HepG2 (cell line): ENCODE measurements at regions not wholly inside any gene's neighbourhood (a gene's known extent, or its start where the extent isn't known, plus 50 kb on each side); places are given as distances from the start of the nearest gene placed in this dataset.

ENCODE experiments used
- ATAC-seq: fragments of 200-7000 bp; cut with Tn5 transposase; 3 replicates; pipeline ENCODE4 v1.9.1; 2020; ENCODE audit warnings: mild to moderate bottlenecking, moderate library complexity
- BruUV-seq: library from RNA; stranded (reverse); fragments of 400-500 nt; replicated peaks from 2 replicates; lab custom pipeline; 2021; lab: Mats Ljungman, UMichigan
- CTCF ChIA-PET: fragments of 300-600 bp; formaldehyde crosslinking; extraction: SDS; loops from one replicate; lab custom pipeline; 2021; ENCODE audit warnings: low total read pairs, inconsistent platforms, low intra/inter-chr PET ratio; lab: Yijun Ruan, JAX
- POLR2A ChIA-PET: fragments of 350-600 bp; sonication (Branson Sonifier 250); formaldehyde crosslinking; loops from one replicate; lab custom pipeline; 2020; ENCODE audit warnings: antibody characterized with exemption, inconsistent platforms; lab: Yijun Ruan, JAX
- DNase-seq: peaks from one replicate; pipeline ENCODE4 v3.0.0-alpha.2; 2015; ENCODE audit warnings: low spot score
- FAIRE-seq: peaks from 3 replicates; lab custom pipeline; 2011; peaks lifted over from hg19 to GRCh38; lab: Jason Lieb, UNC
- H2AFZ ChIP-seq: one replicate; pipeline ENCODE4 v1.6.1; 2011; ENCODE audit warnings: low read length, inconsistent platforms
- H3K27ac ChIP-seq: fragments of 300-600 bp; 3 replicates; pipeline ENCODE4 v1.8.0; 2011; ENCODE audit warnings: mixed run types, mild to moderate bottlenecking, mixed read lengths, low read length, inconsistent platforms; ENCODE audit not compliant: insufficient read depth; ENCODE audit errors: extremely low read length
- H3K27me3 ChIP-seq, 2 experiments: fragments of 200-600 bp in 1 of 2; 2 replicates in 1 of 2; 3 replicates in 1 of 2; pipeline versions ENCODE4 v1.6.0 to v1.8.0; 2011; ENCODE audit warnings: low read length in 2 of 2, mild to moderate bottlenecking in 2 of 2, moderate library complexity in 2 of 2, inconsistent platforms in 1 of 2; ENCODE audit not compliant: insufficient read depth in 2 of 2, control insufficient read depth in 1 of 2
- H3K36me3 ChIP-seq, 2 experiments: fragments of 200-600 bp in 1 of 2; replicated peaks in 1 of 2; 2 replicates in 1 of 2; 3 replicates in 1 of 2; pipeline versions ENCODE4 v1.5.1 to v1.8.0; 2011; ENCODE audit warnings: low read length in 2 of 2, inconsistent platforms in 1 of 2; ENCODE audit not compliant: insufficient read depth in 2 of 2, control insufficient read depth in 1 of 2
- H3K4me1 ChIP-seq: 2 replicates; pipeline ENCODE4 v1.5.1; 2012; ENCODE audit warnings: low read length, inconsistent platforms; ENCODE audit not compliant: insufficient read depth
- H3K4me2 ChIP-seq: 2 replicates; pipeline ENCODE4 v1.6.0; 2011; ENCODE audit warnings: low read depth, low read length, inconsistent platforms
- H3K4me3 ChIP-seq, 3 experiments: fragments of 200-600 bp in 1 of 3; sonication (generic), shearing (Covaris generic) in 1 of 3; replicated peaks in 1 of 3; 2 replicates each; pipeline ENCODE4 v1.5.1; 2011 to 2016; ENCODE audit warnings: low read length in 3 of 3, inconsistent platforms in 2 of 3, low read depth in 2 of 3, mild to moderate bottlenecking in 2 of 3, control low read depth in 1 of 3, mixed read lengths in 1 of 3; ENCODE audit not compliant: insufficient read depth in 1 of 3
- H3K79me2 ChIP-seq: one replicate; pipeline ENCODE4 v1.6.1; 2011; ENCODE audit warnings: low read length, inconsistent platforms; ENCODE audit not compliant: insufficient read depth
- H3K9ac ChIP-seq: 2 replicates; pipeline ENCODE4 v1.6.0; 2011; ENCODE audit warnings: mild to moderate bottlenecking, low read depth, low read length, inconsistent platforms; ENCODE audit not compliant: insufficient read depth
- H3K9me3 ChIP-seq: 2 replicates; pipeline ENCODE4 v1.5.1; 2012; ENCODE audit warnings: mild to moderate bottlenecking, low read length
- H4K20me1 ChIP-seq: 2 replicates; pipeline ENCODE4 v1.6.0; 2011; ENCODE audit warnings: inconsistent platforms, mild to moderate bottlenecking, low read length, moderate library complexity; ENCODE audit not compliant: insufficient read depth
- BCL6 ChIP-seq: IDR thresholded peaks from 2 replicates; pipeline ENCODE4 v1.6.1; 2016; ENCODE audit warnings: missing genetic modification reagents, missing compliant biosample characterization
- FOXP1 ChIP-seq, 2 experiments: fragments of 450-650 bp in 1 of 2; IDR thresholded peaks; 2 replicates each; pipeline ENCODE4 v1.6.1; 2017 to 2018; ENCODE audit warnings: antibody characterized with exemption in 1 of 2
- GABPA ChIP-seq, 2 experiments: IDR thresholded peaks; 2 replicates each; pipeline ENCODE4 v1.6.1; 2011 to 2016; ENCODE audit warnings: low read depth in 2 of 2, low read length in 1 of 2, missing biosample characterization in 1 of 2, missing genetic modification characterization in 1 of 2
- HNF4A ChIP-seq: sonication (generic); formaldehyde crosslinking; IDR thresholded peaks from 2 replicates; pipeline ENCODE4 v1.4.0; 2020; ENCODE audit warnings: missing genetic modification reagents
- MAFG ChIP-seq: sonication (generic); formaldehyde crosslinking; IDR thresholded peaks from 2 replicates; pipeline ENCODE4 v1.5.1; 2020; ENCODE audit warnings: mild to moderate bottlenecking, missing genetic modification reagents
- NFKB2 ChIP-seq: sonication (generic); formaldehyde crosslinking; IDR thresholded peaks from 2 replicates; pipeline ENCODE4 v1.4.0; 2020; ENCODE audit warnings: missing genetic modification reagents, borderline replicate concordance
- PHF20 ChIP-seq: sonication (generic); formaldehyde crosslinking; IDR thresholded peaks from 2 replicates; pipeline ENCODE4 v1.5.0; 2020; ENCODE audit warnings: mild to moderate bottlenecking, missing genetic modification reagents
- SRSF9 ChIP-seq: fragments of 200-400 bp; formaldehyde crosslinking; IDR thresholded peaks from 2 replicates; pipeline ENCODE4 v1.6.1; 2018; ENCODE audit warnings: borderline replicate concordance, mild to moderate bottlenecking, low read depth, low read length; ENCODE audit not compliant: insufficient read depth, poor library complexity, severe bottlenecking
- U2AF1 ChIP-seq: fragments of 200-400 bp; formaldehyde crosslinking; optimal IDR thresholded peaks from 2 replicates; pipeline ENCODE3; 2017; ENCODE audit warnings: mild to moderate bottlenecking, low read depth, low read length
- ZNF12 ChIP-seq: sonication (generic); formaldehyde crosslinking; IDR thresholded peaks from 2 replicates; pipeline ENCODE4 v1.5.0; 2020; ENCODE audit warnings: missing genetic modification reagents
- ZNF274 ChIP-seq: sonication (generic); formaldehyde crosslinking; IDR thresholded peaks from 2 replicates; pipeline ENCODE4 v1.5.1; 2020; ENCODE audit warnings: mild to moderate bottlenecking, missing genetic modification reagents
- ZNF329 ChIP-seq: sonication (generic); formaldehyde crosslinking; IDR thresholded peaks from 2 replicates; pipeline ENCODE4 v1.9.0; 2021; ENCODE audit warnings: low read depth, mild to moderate bottlenecking, missing genetic modification reagents
- ZNF607 ChIP-seq: sonication (generic); formaldehyde crosslinking; IDR thresholded peaks from 2 replicates; pipeline ENCODE4 v1.5.1; 2020; ENCODE audit warnings: missing genetic modification reagents, mild to moderate bottlenecking, borderline replicate concordance
- ZNF644 ChIP-seq: IDR thresholded peaks from 2 replicates; pipeline ENCODE4 v1.6.1; 2016; ENCODE audit warnings: low read depth
- ZNF761 ChIP-seq: sonication (generic); formaldehyde crosslinking; conservative IDR thresholded peaks from 2 replicates; pipeline ENCODE4 v1.4.0; 2020; ENCODE audit warnings: mild to moderate bottlenecking, missing genetic modification reagents
- WGBS: methylation state at CpG from one replicate; pipeline ENCODE4 v1.1.6; 2017; ENCODE audit warnings: low lambda C conversion rate; 5-methylcytosine and 5-hydroxymethylcytosine counted together
- in situ Hi-C: cut with HindIII; loops from 2 replicates; pipeline ENCODE4 v1.10.0; 2017; ENCODE audit warnings: low pct_unique_long_range_greater_than_20kb; ENCODE audit not compliant: extremely low pct_ligation_motif_present
- intact Hi-C: fragments of 100-400 bp; cut with micrococcal nuclease; formaldehyde crosslinking; loops from one replicate; pipeline ENCODE4 v1.10.0; 2022; ENCODE audit not compliant: unreplicated experiment
- TF ChIP-seq, protein P1 (sequence below): sonication (generic); formaldehyde crosslinking; IDR thresholded peaks from 2 replicates; pipeline ENCODE4 v1.8.1; 2022; ENCODE audit warnings: mild to moderate bottlenecking, missing genetic modification reagents
- TF ChIP-seq, protein P2 (sequence below): sonication (generic); formaldehyde crosslinking; IDR thresholded peaks from 2 replicates; pipeline ENCODE4 v1.5.0; 2020; ENCODE audit warnings: mild to moderate bottlenecking, missing genetic modification reagents, moderate library complexity

DNA sequence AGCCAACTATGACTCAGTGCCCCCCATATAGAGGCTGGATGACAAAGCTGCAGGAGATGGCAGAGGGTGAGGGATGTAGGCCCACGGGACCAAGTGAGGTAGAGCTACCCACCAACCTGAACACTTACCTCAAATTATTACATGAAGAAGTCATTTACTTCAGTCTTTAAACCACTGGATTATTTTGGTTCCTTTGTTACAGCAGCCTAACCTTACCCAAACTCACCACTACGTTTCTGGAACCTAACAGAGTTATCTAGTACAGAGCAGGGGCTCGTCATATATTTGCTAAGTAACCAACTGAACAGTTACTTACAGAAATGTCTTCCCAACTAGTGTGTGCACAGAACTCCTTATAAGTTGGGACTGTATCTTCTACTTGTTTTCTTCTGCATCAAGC is 85.2 kb upstream of the IGF1 start:
- ATAC-seq (no peak), DNase-seq (no peak), FAIRE-seq (no peak)
- in situ Hi-C loops = no loop called here
- no peaks in the 10 kb centered on the region for H4K20me1 ChIP-seq
- H3K9ac ChIP-seq = no peak overlapping the region
- no peak overlapping the region for H3K4me2 ChIP-seq
- no peaks in the 10 kb centered on the region for H3K36me3 ChIP-seq
- no peak overlapping the region for H3K27ac ChIP-seq
- H3K4me1 ChIP-seq = no peaks in the 10 kb centered on the region
- H3K27me3 ChIP-seq = no peaks in the 10 kb centered on the region
- no peak for TF ChIP-seq ZNF607 (CRISPR knock-in tag)
- no peak for TF ChIP-seq ZNF274 (CRISPR knock-in tag)
- TF ChIP-seq ZNF12 (CRISPR knock-in tag) = peak; percentile 76; the same call in 1 of the 2 replicates
- TF ChIP-seq SRSF9 = no peak
- ChIA-PET POLR2A (no interaction called here), CTCF (no interaction called here)
- no peak overlapping the region for H3K4me3 ChIP-seq
- BruUV-seq = no TSS peak
- H3K9me3 ChIP-seq = no peaks in the 10 kb centered on the region
- intact Hi-C loops = no loop called here
- H2AFZ ChIP-seq = no peak overlapping the region
- H3K79me2 ChIP-seq = no peaks in the 10 kb centered on the region
- WGBS = 2% methylated on average over 3 of the region's 3 CpGs

DNA sequence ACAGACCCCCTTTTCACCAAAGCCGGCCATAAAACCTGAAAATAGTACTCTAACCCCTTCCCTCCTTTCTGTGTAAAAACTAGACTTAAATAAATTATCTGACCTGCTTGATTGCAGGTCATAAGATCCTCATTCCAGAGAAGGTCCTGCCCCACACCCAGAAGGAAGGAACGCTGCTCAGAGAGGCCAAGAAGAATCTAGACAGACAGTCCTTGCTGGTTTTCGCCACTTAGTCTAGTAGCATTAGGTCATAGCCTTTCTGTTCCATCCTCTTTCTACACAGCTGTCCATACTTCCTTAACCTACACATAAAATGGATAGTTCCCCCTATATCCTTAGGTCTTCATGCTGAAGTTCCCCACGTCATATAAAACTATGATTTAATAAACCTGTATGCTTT is 83.7 kb upstream of the IGF1 start:
- no peaks in the 10 kb centered on the region for H3K79me2 ChIP-seq
- no peaks in the 10 kb centered on the region for H4K20me1 ChIP-seq
- ChIA-PET CTCF (no interaction called here), POLR2A (no interaction called here)
- H3K36me3 ChIP-seq = no peaks in the 10 kb centered on the region
- H3K4me1 ChIP-seq = no peaks in the 10 kb centered on the region
- H3K9ac ChIP-seq = no peak overlapping the region
- ATAC-seq = no peak
- TF ChIP-seq HNF4A (CRISPR knock-in tag) (no peak), MAFG (no peak), FOXP1 (IDR thresholded peaks at IDR 0.05) (no peak), FOXP1 (CRISPR knock-in tag; IDR thresholded peaks at IDR 0.05) (no peak), BCL6 (CRISPR knock-in tag) (no peak), ZNF644 (no peak), GABPA (IDR thresholded peaks at IDR 0.05; ENCODE audit: low read depth, low read length) (no peak), GABPA (CRISPR knock-in tag; IDR thresholded peaks at IDR 0.05; ENCODE audit: low read depth) (no peak), PHF20 (CRISPR knock-in tag) (no peak), NFKB2 (no peak), U2AF1 (no peak), ZNF329 (no peak), ZNF761 (no peak)
- TF ChIP-seq, protein P1, sequence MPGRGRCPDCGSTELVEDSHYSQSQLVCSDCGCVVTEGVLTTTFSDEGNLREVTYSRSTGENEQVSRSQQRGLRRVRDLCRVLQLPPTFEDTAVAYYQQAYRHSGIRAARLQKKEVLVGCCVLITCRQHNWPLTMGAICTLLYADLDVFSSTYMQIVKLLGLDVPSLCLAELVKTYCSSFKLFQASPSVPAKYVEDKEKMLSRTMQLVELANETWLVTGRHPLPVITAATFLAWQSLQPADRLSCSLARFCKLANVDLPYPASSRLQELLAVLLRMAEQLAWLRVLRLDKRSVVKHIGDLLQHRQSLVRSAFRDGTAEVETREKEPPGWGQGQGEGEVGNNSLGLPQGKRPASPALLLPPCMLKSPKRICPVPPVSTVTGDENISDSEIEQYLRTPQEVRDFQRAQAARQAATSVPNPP (CRISPR knock-in tag) = no peak
- TF ChIP-seq, protein P2, sequence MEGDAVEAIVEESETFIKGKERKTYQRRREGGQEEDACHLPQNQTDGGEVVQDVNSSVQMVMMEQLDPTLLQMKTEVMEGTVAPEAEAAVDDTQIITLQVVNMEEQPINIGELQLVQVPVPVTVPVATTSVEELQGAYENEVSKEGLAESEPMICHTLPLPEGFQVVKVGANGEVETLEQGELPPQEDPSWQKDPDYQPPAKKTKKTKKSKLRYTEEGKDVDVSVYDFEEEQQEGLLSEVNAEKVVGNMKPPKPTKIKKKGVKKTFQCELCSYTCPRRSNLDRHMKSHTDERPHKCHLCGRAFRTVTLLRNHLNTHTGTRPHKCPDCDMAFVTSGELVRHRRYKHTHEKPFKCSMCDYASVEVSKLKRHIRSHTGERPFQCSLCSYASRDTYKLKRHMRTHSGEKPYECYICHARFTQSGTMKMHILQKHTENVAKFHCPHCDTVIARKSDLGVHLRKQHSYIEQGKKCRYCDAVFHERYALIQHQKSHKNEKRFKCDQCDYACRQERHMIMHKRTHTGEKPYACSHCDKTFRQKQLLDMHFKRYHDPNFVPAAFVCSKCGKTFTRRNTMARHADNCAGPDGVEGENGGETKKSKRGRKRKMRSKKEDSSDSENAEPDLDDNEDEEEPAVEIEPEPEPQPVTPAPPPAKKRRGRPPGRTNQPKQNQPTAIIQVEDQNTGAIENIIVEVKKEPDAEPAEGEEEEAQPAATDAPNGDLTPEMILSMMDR = no peak
- no peak overlapping the region for H3K4me3 ChIP-seq
- no TSS peak for BruUV-seq
- H3K9me3 ChIP-seq = no peaks in the 10 kb centered on the region
- no peak overlapping the region for H3K4me2 ChIP-seq
- in situ Hi-C loops = no loop called here
- H3K27ac ChIP-seq = no peak overlapping the region
- no peaks in the 10 kb centered on the region for H3K27me3 ChIP-seq
- no peak for FAIRE-seq
- intact Hi-C loops = no loop called here
- WGBS = 3% methylated on average over 4 of the region's 4 CpGs
- H2AFZ ChIP-seq = no peak overlapping the region
- no peak for DNase-seq
